ENCODE measurements at regions not wholly inside any gene's neighbourhood (a gene's known extent, or its start where the extent isn't known, plus 50 kb on each side); places are given as distances from the start of the nearest gene placed in this dataset.

- H3K79me2 ChIP-seq (ENCODE audit: insufficient read depth, low read length), result no peaks in the 10 kb centered on the region
- no peak overlapping the region for H3K4me3 ChIP-seq (ENCODE audit: low read depth in 1 of 2, low read length in 2 of 2)
These were observed 234.7 kb downstream of the NFKBIZ start for GRCh38 chr3:102084006-102084405.

DNA sequence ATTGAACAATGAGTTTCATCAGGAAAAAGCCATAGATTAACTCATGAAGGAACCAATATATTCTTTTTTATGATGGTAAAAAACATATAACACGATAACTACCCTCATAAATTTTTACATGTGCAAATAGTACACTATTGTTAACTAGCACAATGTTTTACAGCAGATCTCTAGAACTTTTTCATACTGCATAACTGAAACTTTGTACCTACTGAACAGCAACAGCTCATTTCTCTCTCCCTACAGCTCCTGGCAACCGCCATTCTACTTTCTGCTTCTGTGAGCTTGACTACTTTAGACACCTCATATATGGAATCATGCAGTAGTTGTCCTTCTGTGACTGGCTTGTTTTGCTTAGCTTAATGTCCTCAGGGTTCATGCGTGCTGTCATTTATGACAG, 235.4 kb downstream of the NFKBIZ start:
- no peaks in the 10 kb centered on the region for H4K20me1 ChIP-seq (ENCODE audit: insufficient read depth, low read length)
- no peaks in the 10 kb centered on the region for H3K9me3 ChIP-seq (ENCODE audit: insufficient read depth, low read length, severe bottlenecking)
- H3K79me2 ChIP-seq (ENCODE audit: insufficient read depth, low read length), result no peaks in the 10 kb centered on the region
- no peak overlapping the region for H3K4me2 ChIP-seq (ENCODE audit: insufficient read depth, low read length)
- no peak overlapping the region for H3K27ac ChIP-seq (ENCODE audit: low read length)
- H2AFZ ChIP-seq (ENCODE audit: low read depth, low read length), result no peak overlapping the region
- DNase-seq, result no peak
- H3K27me3 ChIP-seq (ENCODE audit: insufficient read depth, low read length, poor library complexity), result peaks cover 7% of the 10 kb centered on the region
- ATAC-seq (ENCODE audit: insufficient read depth, low read depth), result no peak
- no peaks in the 10 kb centered on the region for H3K36me3 ChIP-seq (ENCODE audit: insufficient read depth, low read length)
- H3K4me1 ChIP-seq (ENCODE audit: insufficient read depth, low read length), result no peaks in the 10 kb centered on the region
- TF ChIP-seq, protein P1, sequence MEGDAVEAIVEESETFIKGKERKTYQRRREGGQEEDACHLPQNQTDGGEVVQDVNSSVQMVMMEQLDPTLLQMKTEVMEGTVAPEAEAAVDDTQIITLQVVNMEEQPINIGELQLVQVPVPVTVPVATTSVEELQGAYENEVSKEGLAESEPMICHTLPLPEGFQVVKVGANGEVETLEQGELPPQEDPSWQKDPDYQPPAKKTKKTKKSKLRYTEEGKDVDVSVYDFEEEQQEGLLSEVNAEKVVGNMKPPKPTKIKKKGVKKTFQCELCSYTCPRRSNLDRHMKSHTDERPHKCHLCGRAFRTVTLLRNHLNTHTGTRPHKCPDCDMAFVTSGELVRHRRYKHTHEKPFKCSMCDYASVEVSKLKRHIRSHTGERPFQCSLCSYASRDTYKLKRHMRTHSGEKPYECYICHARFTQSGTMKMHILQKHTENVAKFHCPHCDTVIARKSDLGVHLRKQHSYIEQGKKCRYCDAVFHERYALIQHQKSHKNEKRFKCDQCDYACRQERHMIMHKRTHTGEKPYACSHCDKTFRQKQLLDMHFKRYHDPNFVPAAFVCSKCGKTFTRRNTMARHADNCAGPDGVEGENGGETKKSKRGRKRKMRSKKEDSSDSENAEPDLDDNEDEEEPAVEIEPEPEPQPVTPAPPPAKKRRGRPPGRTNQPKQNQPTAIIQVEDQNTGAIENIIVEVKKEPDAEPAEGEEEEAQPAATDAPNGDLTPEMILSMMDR (IDR thresholded peaks at IDR 0.05; ENCODE audit: borderline replicate concordance, extremely low read depth, low read length, poor library complexity, severe bottlenecking), result no peak
- TF ChIP-seq EZH2 (IDR thresholded peaks at IDR 0.05; ENCODE audit: borderline replicate concordance, low read depth, low read length, severe bottlenecking), result no peak
- no peak overlapping the region for H3K4me3 ChIP-seq (ENCODE audit: low read depth in 1 of 2, low read length in 2 of 2)
- H3K9ac ChIP-seq (ENCODE audit: low read depth, low read length), result no peak overlapping the region

More at GRCh38 chr3:102084006-102084405, 234.7 kb downstream of the NFKBIZ start:
- no peak overlapping the region for H2AFZ ChIP-seq (ENCODE audit: low read depth, low read length)
- H3K27ac ChIP-seq (ENCODE audit: low read length), result no peak overlapping the region
- no peak for ATAC-seq (ENCODE audit: insufficient read depth, low read depth)
- H3K4me2 ChIP-seq (ENCODE audit: insufficient read depth, low read length), result no peak overlapping the region
- H3K4me1 ChIP-seq (ENCODE audit: insufficient read depth, low read length), result no peaks in the 10 kb centered on the region
- H3K36me3 ChIP-seq (ENCODE audit: insufficient read depth, low read length), result no peaks in the 10 kb centered on the region
- H3K27me3 ChIP-seq (ENCODE audit: insufficient read depth, low read length, poor library complexity), result peaks cover 7% of the 10 kb centered on the region
- no peaks in the 10 kb centered on the region for H4K20me1 ChIP-seq (ENCODE audit: insufficient read depth, low read length)
- H3K9ac ChIP-seq (ENCODE audit: low read depth, low read length), result no peak overlapping the region
- no peak for DNase-seq
- TF ChIP-seq, protein P1 (IDR thresholded peaks at IDR 0.05; ENCODE audit: borderline replicate concordance, extremely low read depth, low read length, poor library complexity, severe bottlenecking), result no peak
- no peak for TF ChIP-seq EZH2 (IDR thresholded peaks at IDR 0.05; ENCODE audit: borderline replicate concordance, low read depth, low read length, severe bottlenecking)
- no peaks in the 10 kb centered on the region for H3K9me3 ChIP-seq (ENCODE audit: insufficient read depth, low read length, severe bottlenecking)

DNA sequence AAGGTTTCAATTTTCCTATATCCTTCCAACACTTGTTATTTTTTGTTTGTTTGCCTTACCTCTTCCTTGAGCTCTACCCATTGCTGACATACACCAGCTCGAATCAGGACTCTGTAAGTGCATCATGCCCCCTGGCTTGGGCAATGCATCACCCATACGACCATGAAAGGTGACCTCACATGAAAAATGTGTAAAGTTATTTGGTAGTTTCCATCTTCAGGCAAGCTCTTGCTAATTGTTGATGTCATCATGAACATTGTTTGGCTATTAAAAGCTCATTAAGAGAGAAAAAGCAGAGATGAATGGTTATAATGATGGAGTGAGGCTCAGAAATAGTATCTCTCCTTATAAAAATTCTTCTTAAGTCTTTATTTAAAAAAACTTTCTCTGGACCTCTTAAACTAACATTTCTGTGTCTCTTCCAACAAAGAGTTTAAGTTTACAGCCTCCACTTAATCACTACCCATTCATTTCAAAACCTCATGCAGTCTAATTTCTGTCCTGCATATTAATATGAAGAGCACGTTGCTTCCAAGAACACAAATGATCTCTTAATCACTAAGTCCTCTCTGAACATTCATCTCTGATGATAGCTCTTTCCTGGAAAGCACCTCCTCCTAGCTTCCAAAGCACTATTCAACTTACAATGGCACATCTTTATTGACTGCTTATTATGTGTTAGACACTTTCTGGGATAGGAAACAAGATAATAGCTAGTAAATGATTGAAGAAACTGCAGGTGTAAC, 236.3 kb downstream of the NFKBIZ start:
- Histone ChIP-seq H3K9me3 (ENCODE audit: insufficient read depth, low read length, severe bottlenecking) (no peaks in the 10 kb centered on the region), H3K36me3 (ENCODE audit: insufficient read depth, low read length) (no peaks in the 10 kb centered on the region), H3K79me2 (ENCODE audit: insufficient read depth, low read length) (no peaks in the 10 kb centered on the region), H3K27ac (ENCODE audit: low read length) (no peak overlapping the region), H3K4me2 (ENCODE audit: insufficient read depth, low read length) (no peak overlapping the region), H3K9ac (ENCODE audit: low read depth, low read length) (no peak overlapping the region), H3K27me3 (ENCODE audit: insufficient read depth, low read length, poor library complexity) (peaks cover 7% of the 10 kb centered on the region), H2AFZ (ENCODE audit: low read depth, low read length) (no peak overlapping the region), H3K4me1 (ENCODE audit: insufficient read depth, low read length) (no peaks in the 10 kb centered on the region), H3K4me3 (ENCODE audit: low read depth in 1 of 2, low read length in 2 of 2) (no peak overlapping the region), H4K20me1 (ENCODE audit: insufficient read depth, low read length) (no peaks in the 10 kb centered on the region)
- no peak for DNase-seq
- no peak for TF ChIP-seq EZH2 (IDR thresholded peaks at IDR 0.05; ENCODE audit: borderline replicate concordance, low read depth, low read length, severe bottlenecking)
- TF ChIP-seq, protein P1 (IDR thresholded peaks at IDR 0.05; ENCODE audit: borderline replicate concordance, extremely low read depth, low read length, poor library complexity, severe bottlenecking), result no peak
- no peak for ATAC-seq (ENCODE audit: insufficient read depth, low read depth)

All from DND-41 (cell line).